ENCODE measurements at regions not wholly inside any gene's neighbourhood (a gene's known extent, or its start where the extent isn't known, plus 50 kb on each side); places are given as distances from the start of the nearest gene placed in this dataset.

- no peak overlapping the region for H2AFZ ChIP-seq (ENCODE audit: low read length)
- no peaks in the 10 kb centered on the region for H3K23me2 ChIP-seq (ENCODE audit: low read depth, low read length)
- FAIRE-seq (no peak), DNase-seq (ENCODE audit: low read depth in 1 of 2, low spot score in 2 of 2) (no peak)
- 91% methylated on average over 2 of the region's 2 CpGs; no CpG with 5 or more reads in 1 of the 2 experiments for WGBS, 2 experiments (ENCODE audit: extremely low coverage in 1 of 2, insufficient coverage in 1 of 2, insufficient read length in 1 of 2, insufficient replicate concordance in 2 of 2, low coverage in 1 of 2, low lambda C conversion rate in 2 of 2, missing lambda C conversion rate in 1 of 2)
- no peaks in the 10 kb centered on the region for H3K79me1 ChIP-seq (ENCODE audit: low read depth, low read length)
- no peaks in the 10 kb centered on the region for H3K4me1 ChIP-seq (replicated peaks in 1 of 4; ENCODE audit: control insufficient read depth in 3 of 4, insufficient read depth in 4 of 4, low read length in 3 of 4)
- H3K79me2 ChIP-seq (ENCODE audit: control insufficient read depth in 1 of 2, insufficient read depth in 2 of 2, low read length in 2 of 2), result no peaks in the 10 kb centered on the region
- H4K20me1 ChIP-seq (replicated peaks in 1 of 2; ENCODE audit: control insufficient read depth in 1 of 2, insufficient read depth in 2 of 2, low read length in 2 of 2), result no peaks in the 10 kb centered on the region
- H2BK120ac ChIP-seq (replicated peaks; ENCODE audit: low read depth, low read length), result no peak overlapping the region
- H3K4me2 ChIP-seq (ENCODE audit: insufficient read depth in 1 of 2, low read depth in 2 of 2, low read length in 2 of 2), result no peak overlapping the region
- no peak overlapping the region for H4K8ac ChIP-seq (ENCODE audit: extremely low read depth, insufficient read depth, low read length)
- H4K5ac ChIP-seq (ENCODE audit: insufficient read length, low read depth, low read length), result no peak overlapping the region
- no peak overlapping the region for H3K9ac ChIP-seq (replicated peaks in 1 of 4; ENCODE audit: extremely low read depth in 1 of 4, low read depth in 3 of 4, low read length in 3 of 4)
- POLR2A ChIA-PET (ENCODE audit: partially characterized antibody), result no interaction called here
- no peak overlapping the region for H4K91ac ChIP-seq (replicated peaks; ENCODE audit: insufficient read length, low read length)
- no peak overlapping the region for H2BK20ac ChIP-seq (ENCODE audit: low read length)
- CTCF ChIA-PET (ENCODE audit: partially characterized antibody), result interaction anchor here (1.1 kb wide), 1 partner anchor 28 kb away, joined by 3 read pairs; no protein-coding TSS in a partner anchor
- H3K4me3 ChIP-seq (ENCODE audit: extremely low read depth in 1 of 4, insufficient read depth in 2 of 4, low read depth in 3 of 4, low read length in 4 of 4), result no peak overlapping the region
- H2BK12ac ChIP-seq (ENCODE audit: low read depth, low read length), result no peak overlapping the region
- H2BK15ac ChIP-seq (ENCODE audit: low read length), result no peak overlapping the region
- no peak overlapping the region for H3K23ac ChIP-seq (ENCODE audit: insufficient read length)
- H3K4ac ChIP-seq (replicated peaks; ENCODE audit: insufficient read length, low read depth, low read length), result no peak overlapping the region
- H2AK5ac ChIP-seq (ENCODE audit: low read depth, low read length), result no peak overlapping the region
- H3K36me3 ChIP-seq (ENCODE audit: control insufficient read depth in 2 of 4, insufficient read depth in 4 of 4, low read length in 3 of 4), result no peaks in the 10 kb centered on the region
- no peaks in the 10 kb centered on the region for H3K9me3 ChIP-seq (ENCODE audit: insufficient read depth in 2 of 2, low read depth in 1 of 2, low read length in 1 of 2)
- H3K18ac ChIP-seq (ENCODE audit: extremely low read depth, low read length), result no peak overlapping the region
- H3K56ac ChIP-seq (replicated peaks; ENCODE audit: insufficient read length, low read depth, low read length), result no peak overlapping the region
- no peak overlapping the region for H3K14ac ChIP-seq (ENCODE audit: insufficient read length)
- no peak overlapping the region for H3K27ac ChIP-seq (ENCODE audit: low read depth, low read length)
- H3K27me3 ChIP-seq (replicated peaks in 1 of 4; ENCODE audit: control insufficient read depth in 3 of 4, extremely low read depth in 1 of 4, insufficient read depth in 3 of 4, low read length in 3 of 4), result no peaks in the 10 kb centered on the region
- no peak overlapping the region for H2BK5ac ChIP-seq (ENCODE audit: low read depth, low read length)
- no peak for TF ChIP-seq TBP (IDR thresholded peaks at IDR 0.05; ENCODE audit: low read depth, low read length)
- TF ChIP-seq BCL11A (IDR thresholded peaks at IDR 0.05; ENCODE audit: low read depth in 2 of 2, low read length in 2 of 2), result no peak
- TF ChIP-seq CTBP2 (IDR thresholded peaks at IDR 0.05; ENCODE audit: borderline replicate concordance, insufficient read depth, insufficient read length, low read length), result no peak
- no peak for TF ChIP-seq CHD1 (IDR thresholded peaks at IDR 0.05; ENCODE audit: low read depth, low read length)
- TF ChIP-seq EGR1 (IDR thresholded peaks at IDR 0.05; ENCODE audit: borderline replicate concordance, low read depth, low read length), result no peak
- no peak for TF ChIP-seq CEBPB (IDR thresholded peaks at IDR 0.05; ENCODE audit: low read depth, low read length)
- TF ChIP-seq MAFK (IDR thresholded peaks at IDR 0.05; ENCODE audit: low read depth, low read length), result no peak
- no peak for TF ChIP-seq ATF3 (IDR thresholded peaks at IDR 0.05; ENCODE audit: insufficient read depth, low read depth, low read length)
- no peak for TF ChIP-seq SIX5 (IDR thresholded peaks at IDR 0.05; ENCODE audit: low read depth, low read length)
- no peak for TF ChIP-seq JUND (IDR thresholded peaks at IDR 0.05; ENCODE audit: low read length)
- TF ChIP-seq SP1 (IDR thresholded peaks at IDR 0.05; ENCODE audit: low read depth, low read length), result no peak
- no peak for TF ChIP-seq HDAC2 (IDR thresholded peaks at IDR 0.05; ENCODE audit: borderline replicate concordance in 1 of 2, low read depth in 2 of 2, low read length in 2 of 2)
- no peak for TF ChIP-seq ASH2L (IDR thresholded peaks at IDR 0.05; ENCODE audit: low read length)
- no peak for TF ChIP-seq SAP30 (IDR thresholded peaks at IDR 0.05; ENCODE audit: insufficient read depth, insufficient replicate concordance, low read length)
- no peak for TF ChIP-seq PHF8 (conservative IDR thresholded peaks at IDR 0.05; ENCODE audit: low read depth, low read length)
- no peak for TF ChIP-seq CREB1 (IDR thresholded peaks at IDR 0.05)
Measured at GRCh38 chr4:174147863-174148262, 135.6 kb downstream of the FBXO8 start.
